K562 (cell line): ENCODE measurements at regions not wholly inside any gene's neighbourhood (a gene's known extent, or its start where the extent isn't known, plus 50 kb on each side); places are given as distances from the start of the nearest gene placed in this dataset.

Experiments used
- KLF1 ChIP-seq: fragments of 450-650 bp; IDR thresholded peaks from 2 replicates; pipeline ENCODE4 v1.6.1; 2016; ENCODE audit warnings: missing genetic modification characterization, missing compliant biosample characterization
- MEF2D ChIP-seq: conservative IDR thresholded peaks from 2 replicates; pipeline ENCODE4 v1.6.1; 2016; ENCODE audit warnings: low read depth, missing genetic modification characterization, missing compliant biosample characterization
- MYBL2 ChIP-seq, 2 experiments: fragments of 450-650 bp in 1 of 2; sonication (generic) in 1 of 2; formaldehyde crosslinking in 1 of 2; IDR thresholded peaks; 2 replicates each; pipeline versions ENCODE4 v1.6.1 to v1.8.1; 2017 to 2022; ENCODE audit warnings: borderline replicate concordance in 1 of 2, inconsistent platforms in 1 of 2, low read depth in 1 of 2, mild to moderate bottlenecking in 1 of 2, missing genetic modification reagents in 1 of 2, moderate library complexity in 1 of 2
- NFATC3 ChIP-seq: fragments of 450-650 bp; IDR thresholded peaks from 2 replicates; pipeline ENCODE4 v1.6.1; 2017; ENCODE audit warnings: mild to moderate bottlenecking
- RBM34 ChIP-seq: fragments of 200-400 bp; formaldehyde crosslinking; IDR thresholded peaks from 2 replicates; pipeline ENCODE4 v1.6.1; 2018; ENCODE audit warnings: low read length, borderline replicate concordance; ENCODE audit not compliant: insufficient read depth
- TF ChIP-seq, protein P1 (sequence below): fragments of 450-650 bp; IDR thresholded peaks from 2 replicates; pipeline ENCODE4 v1.6.1; 2016; ENCODE audit warnings: borderline replicate concordance
- TF ChIP-seq, protein P2 (sequence below): sonication (generic); formaldehyde crosslinking; IDR thresholded peaks from 2 replicates; pipeline ENCODE4 v1.8.1; 2022; ENCODE audit warnings: missing genetic modification reagents

DNA sequence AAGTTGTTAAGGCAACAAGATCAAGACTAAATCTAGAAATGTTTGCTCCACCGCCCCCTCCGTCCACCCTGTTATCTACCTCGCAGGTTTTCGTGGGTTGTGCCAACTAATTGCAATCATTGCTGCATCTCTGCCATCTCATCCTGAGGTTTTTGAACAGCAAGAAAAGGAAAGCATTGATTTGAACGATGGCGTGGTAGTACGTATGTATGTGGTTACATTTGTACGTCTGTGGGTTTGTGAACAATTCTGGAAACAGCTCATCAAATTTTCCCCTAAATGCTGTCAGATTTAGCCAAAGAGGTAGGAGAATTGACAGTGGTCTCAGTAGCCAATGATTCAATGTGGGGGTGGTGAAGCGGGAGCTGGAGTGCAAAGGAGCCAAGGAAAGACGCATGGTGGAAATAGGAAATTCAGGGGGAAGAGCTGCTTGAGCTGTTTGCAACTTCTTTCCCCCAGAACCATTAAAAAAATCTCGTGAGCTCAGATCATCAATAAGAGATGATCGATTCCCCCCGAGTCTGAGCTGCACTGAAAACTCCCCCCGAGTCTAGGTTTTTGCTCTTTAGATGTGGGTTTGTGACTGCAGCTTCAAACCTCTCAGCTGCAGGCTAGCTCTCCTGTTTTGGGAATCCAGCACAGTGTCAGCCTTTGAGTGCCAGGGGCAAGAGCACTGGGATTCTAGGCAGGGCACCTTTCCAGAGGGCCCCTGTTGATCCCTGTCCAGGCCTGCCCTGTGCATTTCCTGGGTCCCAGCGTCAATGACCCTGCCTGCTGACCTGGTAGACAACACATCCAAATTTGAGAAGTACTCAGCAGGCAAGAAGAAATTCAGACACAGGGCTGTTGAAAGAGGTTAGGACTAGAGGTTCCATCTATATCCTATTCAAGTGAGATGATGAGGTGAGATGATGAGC lies 72.6 kb upstream of the LY86 start (continued):
- TF ChIP-seq, protein P1, sequence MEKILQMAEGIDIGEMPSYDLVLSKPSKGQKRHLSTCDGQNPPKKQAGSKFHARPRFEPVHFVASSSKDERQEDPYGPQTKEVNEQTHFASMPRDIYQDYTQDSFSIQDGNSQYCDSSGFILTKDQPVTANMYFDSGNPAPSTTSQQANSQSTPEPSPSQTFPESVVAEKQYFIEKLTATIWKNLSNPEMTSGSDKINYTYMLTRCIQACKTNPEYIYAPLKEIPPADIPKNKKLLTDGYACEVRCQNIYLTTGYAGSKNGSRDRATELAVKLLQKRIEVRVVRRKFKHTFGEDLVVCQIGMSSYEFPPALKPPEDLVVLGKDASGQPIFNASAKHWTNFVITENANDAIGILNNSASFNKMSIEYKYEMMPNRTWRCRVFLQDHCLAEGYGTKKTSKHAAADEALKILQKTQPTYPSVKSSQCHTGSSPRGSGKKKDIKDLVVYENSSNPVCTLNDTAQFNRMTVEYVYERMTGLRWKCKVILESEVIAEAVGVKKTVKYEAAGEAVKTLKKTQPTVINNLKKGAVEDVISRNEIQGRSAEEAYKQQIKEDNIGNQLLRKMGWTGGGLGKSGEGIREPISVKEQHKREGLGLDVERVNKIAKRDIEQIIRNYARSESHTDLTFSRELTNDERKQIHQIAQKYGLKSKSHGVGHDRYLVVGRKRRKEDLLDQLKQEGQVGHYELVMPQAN: no peak
- TF ChIP-seq, protein P2, sequence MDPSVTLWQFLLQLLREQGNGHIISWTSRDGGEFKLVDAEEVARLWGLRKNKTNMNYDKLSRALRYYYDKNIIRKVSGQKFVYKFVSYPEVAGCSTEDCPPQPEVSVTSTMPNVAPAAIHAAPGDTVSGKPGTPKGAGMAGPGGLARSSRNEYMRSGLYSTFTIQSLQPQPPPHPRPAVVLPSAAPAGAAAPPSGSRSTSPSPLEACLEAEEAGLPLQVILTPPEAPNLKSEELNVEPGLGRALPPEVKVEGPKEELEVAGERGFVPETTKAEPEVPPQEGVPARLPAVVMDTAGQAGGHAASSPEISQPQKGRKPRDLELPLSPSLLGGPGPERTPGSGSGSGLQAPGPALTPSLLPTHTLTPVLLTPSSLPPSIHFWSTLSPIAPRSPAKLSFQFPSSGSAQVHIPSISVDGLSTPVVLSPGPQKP (CRISPR knock-in tag): no peak
- TF ChIP-seq MYBL2 (IDR thresholded peaks at IDR 0.05; ENCODE audit: low read depth) (no peak), MYBL2 (CRISPR knock-in tag; IDR thresholded peaks at IDR 0.05; ENCODE audit: borderline replicate concordance) (no peak), RBM34 (no peak), NFATC3 (no peak), KLF1 (tag) (no peak), MEF2D (tag) (no peak)
